ENCODE measurements at regions not wholly inside any gene's neighbourhood (a gene's known extent, or its start where the extent isn't known, plus 50 kb on each side); places are given as distances from the start of the nearest gene placed in this dataset.

DNA sequence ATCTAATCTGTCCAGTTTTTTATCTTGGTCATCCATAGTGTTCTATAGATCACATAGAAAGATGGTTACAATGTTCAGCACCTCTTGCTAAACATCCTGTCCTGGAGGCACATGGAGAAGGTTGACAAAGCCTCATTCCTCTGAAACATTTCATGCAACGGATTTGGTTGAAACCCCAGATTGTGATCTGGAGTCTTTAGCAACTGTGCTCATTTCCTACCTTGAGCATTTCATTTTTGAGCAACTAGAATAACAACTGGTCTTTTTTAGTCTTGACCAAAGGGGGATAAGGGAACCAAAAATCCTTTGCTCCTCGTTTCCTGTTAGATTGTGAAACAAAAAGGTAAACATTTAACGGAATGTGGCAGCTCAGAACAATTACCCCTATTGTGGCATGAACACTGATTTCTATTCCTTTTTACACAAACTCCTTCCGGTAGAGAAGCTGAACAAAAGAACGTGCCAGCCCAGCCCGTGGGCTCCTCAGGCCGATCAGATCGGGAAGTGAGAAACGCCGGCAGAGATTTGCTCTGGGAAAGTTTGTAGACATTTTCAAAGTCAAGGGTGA, 94.7 kb upstream of the ERRFI1 start (continued):
- TF ChIP-seq ZNF766 (CRISPR knock-in tag; IDR thresholded peaks at IDR 0.05; ENCODE audit: borderline replicate concordance) = no peak
- TF ChIP-seq ZNF431 (CRISPR knock-in tag; IDR thresholded peaks at IDR 0.05; ENCODE audit: borderline replicate concordance, low read depth) = no peak
- TF ChIP-seq ZNF749 (CRISPR knock-in tag; IDR thresholded peaks at IDR 0.05; ENCODE audit: borderline replicate concordance) = no peak
- TF ChIP-seq NR2F6 (IDR thresholded peaks at IDR 0.05) = peak; percentile 50; the same call in 1 of the 2 replicates
- TF ChIP-seq NR2F6 (CRISPR knock-in tag; IDR thresholded peaks at IDR 0.05) = peak; percentile 63
- TF ChIP-seq ZNF577 (CRISPR knock-in tag; IDR thresholded peaks at IDR 0.05; ENCODE audit: borderline replicate concordance, low read depth) = no peak
- TF ChIP-seq MXD1 (CRISPR knock-in tag; IDR thresholded peaks at IDR 0.05) = no peak
- no peak for TF ChIP-seq ZNF891 (CRISPR knock-in tag; IDR thresholded peaks at IDR 0.05)
- no peak for TF ChIP-seq AGO1 (IDR thresholded peaks at IDR 0.05; ENCODE audit: low read depth, low read length, poor library complexity, severe bottlenecking)
- TF ChIP-seq DPF2 (CRISPR knock-in tag; IDR thresholded peaks at IDR 0.05; ENCODE audit: borderline replicate concordance, low read depth) = peak; percentile 18; the same call in 1 of the 2 replicates
- TF ChIP-seq ZHX1 (CRISPR knock-in tag; IDR thresholded peaks at IDR 0.05; ENCODE audit: low read depth) = no peak
- TF ChIP-seq TFDP1 (CRISPR knock-in tag; IDR thresholded peaks at IDR 0.05; ENCODE audit: borderline replicate concordance) = no peak
- TF ChIP-seq, protein P1, sequence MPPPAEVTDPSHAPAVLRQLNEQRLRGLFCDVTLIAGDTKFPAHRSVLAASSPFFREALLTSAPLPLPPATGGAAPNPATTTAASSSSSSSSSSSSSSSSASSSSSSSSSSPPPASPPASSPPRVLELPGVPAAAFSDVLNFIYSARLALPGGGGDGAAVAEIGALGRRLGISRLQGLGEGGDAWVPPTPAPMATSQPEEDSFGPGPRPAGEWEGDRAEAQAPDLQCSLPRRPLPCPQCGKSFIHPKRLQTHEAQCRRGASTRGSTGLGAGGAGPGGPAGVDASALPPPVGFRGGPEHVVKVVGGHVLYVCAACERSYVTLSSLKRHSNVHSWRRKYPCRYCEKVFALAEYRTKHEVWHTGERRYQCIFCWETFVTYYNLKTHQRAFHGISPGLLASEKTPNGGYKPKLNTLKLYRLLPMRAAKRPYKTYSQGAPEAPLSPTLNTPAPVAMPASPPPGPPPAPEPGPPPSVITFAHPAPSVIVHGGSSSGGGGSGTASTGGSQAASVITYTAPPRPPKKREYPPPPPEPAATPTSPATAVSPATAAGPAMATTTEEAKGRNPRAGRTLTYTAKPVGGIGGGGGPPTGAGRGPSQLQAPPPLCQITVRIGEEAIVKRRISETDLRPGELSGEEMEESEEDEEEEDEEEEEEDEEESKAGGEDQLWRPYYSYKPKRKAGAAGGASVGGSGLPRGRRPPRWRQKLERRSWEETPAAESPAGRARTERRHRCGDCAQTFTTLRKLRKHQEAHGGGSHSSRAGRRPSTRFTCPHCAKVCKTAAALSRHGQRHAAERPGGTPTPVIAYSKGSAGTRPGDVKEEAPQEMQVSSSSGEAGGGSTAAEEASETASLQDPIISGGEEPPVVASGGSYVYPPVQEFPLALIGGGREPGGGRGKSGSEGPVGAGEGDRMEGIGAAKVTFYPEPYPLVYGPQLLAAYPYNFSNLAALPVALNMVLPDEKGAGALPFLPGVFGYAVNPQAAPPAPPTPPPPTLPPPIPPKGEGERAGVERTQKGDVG (CRISPR knock-in tag; IDR thresholded peaks at IDR 0.05; ENCODE audit: borderline replicate concordance) = no peak
- no peak for TF ChIP-seq ZNF337 (CRISPR knock-in tag; IDR thresholded peaks at IDR 0.05; ENCODE audit: borderline replicate concordance, low read depth)
- TF ChIP-seq ZNF839 (CRISPR knock-in tag; IDR thresholded peaks at IDR 0.05; ENCODE audit: borderline replicate concordance) = no peak
- no peak for TF ChIP-seq ZNF660 (CRISPR knock-in tag; IDR thresholded peaks at IDR 0.05; ENCODE audit: borderline replicate concordance, low read depth)
- no peak for TF ChIP-seq KDM5B (CRISPR knock-in tag; IDR thresholded peaks at IDR 0.05; ENCODE audit: borderline replicate concordance)
- no peak for TF ChIP-seq MATR3 (CRISPR knock-in tag; IDR thresholded peaks at IDR 0.05)
- TF ChIP-seq ZNF24 (IDR thresholded peaks at IDR 0.05) = 0 out of 2 replicates have a peak, but pooled peaks have one; percentile 5
- TF ChIP-seq ZNF263 (CRISPR knock-in tag; IDR thresholded peaks at IDR 0.05) = no peak
- TF ChIP-seq EEA1 (CRISPR knock-in tag; IDR thresholded peaks at IDR 0.05; ENCODE audit: borderline replicate concordance) = no peak
- no peak for TF ChIP-seq ZNF547 (CRISPR knock-in tag; IDR thresholded peaks at IDR 0.05)
